Forelimb muscle (tissue), 1 donor: ENCODE measurements at regions not wholly inside any gene's neighbourhood (a gene's known extent, or its start where the extent isn't known, plus 50 kb on each side); places are given as distances from the start of the nearest gene placed in this dataset.
"Not testable (repeated sequence)": the region's sequence is repeated elsewhere in the genome, so short reads cannot be mapped to it uniquely, and the experiment has no call there.

Source experiments
- DNase-seq: peaks from one replicate; pipeline ENCODE4 v3.0.0-alpha.2; 2013; ENCODE audit warnings: low read depth

DNA sequence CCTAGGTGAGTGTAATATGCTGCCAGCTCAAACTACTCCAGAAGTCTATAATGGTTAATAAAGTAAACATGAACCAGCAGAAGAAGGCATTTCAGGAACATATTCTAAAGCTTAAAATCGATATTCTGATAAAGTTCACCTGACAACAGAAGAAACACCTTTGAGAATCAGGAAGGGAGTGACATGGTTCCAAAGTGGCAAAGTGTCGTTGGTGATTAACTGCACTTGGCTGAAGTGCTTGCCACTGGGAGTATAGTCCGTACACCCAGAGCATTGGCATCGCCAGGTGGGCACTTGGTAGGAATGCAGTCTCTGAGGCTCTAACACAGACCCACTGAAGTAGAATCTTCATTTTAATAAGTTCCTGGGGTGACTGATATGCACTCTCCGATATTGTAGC lies 76.0 kb upstream of the H2AZ1 start:
- DNase-seq, result no peak

- DNase-seq, result no peak
Measured at GRCh38 chr4:100023800-100024199, 73.7 kb upstream of the H2AZ1 start.

DNA sequence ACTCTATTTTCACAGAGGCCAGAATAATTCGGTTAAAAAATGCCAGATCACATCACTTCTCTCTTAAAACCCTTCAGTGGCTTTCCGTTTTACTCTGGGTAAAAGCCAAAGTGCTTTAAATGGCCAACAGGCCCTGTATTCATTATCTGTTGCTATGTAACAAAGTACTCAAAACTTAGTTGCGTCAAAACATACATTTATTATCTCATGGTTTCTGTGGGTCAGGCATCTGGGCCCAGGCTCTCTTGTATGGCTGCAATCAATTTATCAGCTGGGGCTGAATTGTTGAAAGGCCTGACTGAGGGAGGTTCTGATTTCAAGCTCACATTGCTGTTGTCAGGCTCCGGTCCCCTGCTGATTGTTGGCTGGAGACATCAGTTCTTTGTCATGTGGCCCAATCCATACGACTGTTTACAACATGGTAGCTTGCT lies 72.7 kb upstream of the H2AZ1 start:
- no peak for DNase-seq

- DNase-seq, result no peak
Measured at GRCh38 chr4:100019821-100020220, 69.7 kb upstream of the H2AZ1 start.

DNA sequence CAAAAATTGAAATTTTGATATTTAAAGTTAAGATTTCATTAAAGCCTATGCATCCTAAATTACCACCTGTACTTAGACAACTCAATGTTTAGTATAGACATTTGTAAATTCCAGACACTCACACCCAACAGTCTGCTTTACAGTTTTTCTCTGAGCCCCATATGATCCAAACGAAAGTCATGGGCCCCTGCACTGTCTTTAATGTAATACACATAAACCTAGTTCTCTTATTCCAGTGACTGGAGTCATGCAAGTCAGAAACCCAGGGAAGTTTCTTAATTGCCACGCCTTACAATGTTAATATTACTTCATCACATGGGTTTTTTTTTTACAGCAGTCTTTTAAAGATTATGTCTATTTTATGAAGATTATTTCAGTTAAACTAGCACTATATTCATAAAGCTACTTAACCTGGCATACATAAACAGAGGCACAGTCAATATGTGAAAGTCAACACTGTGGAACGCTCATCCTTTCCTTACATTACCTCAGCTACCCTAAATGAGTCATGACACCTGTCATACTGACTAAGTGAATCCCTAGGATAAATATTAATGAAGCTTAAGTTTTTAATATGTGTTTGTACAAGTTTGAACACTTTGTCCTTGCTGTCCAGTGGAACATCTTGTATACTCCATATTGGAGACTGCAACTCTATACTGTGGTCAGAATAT lies 67.7 kb upstream of the H2AZ1 start:
- DNase-seq, result no peak

DNA sequence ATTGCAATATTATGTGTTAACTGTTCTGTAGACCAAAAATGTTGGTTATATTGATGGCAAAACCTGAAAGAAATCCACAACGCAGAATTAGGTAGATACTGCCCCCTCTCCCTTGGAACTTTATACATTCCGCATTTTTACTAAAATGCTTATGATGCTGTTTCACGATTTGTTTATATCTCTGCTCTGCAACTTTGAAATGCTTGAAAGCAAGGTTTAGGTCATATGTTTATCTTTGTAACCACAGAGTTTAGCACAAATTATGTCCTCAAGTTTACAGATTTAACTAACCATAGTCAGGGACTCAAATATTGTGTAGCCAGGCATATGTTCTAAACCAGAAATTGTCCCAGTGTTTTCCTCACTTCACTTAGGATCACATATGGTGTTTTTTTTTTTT lies 66.1 kb upstream of the H2AZ1 start:
- no peak for DNase-seq

GRCh38 chr4:100014616-100015015 lies 64.5 kb upstream of the H2AZ1 start:
- DNase-seq, result no peak

- no peak for DNase-seq
Measured at GRCh38 chr4:100009490-100009889, 59.4 kb upstream of the H2AZ1 start.

DNA sequence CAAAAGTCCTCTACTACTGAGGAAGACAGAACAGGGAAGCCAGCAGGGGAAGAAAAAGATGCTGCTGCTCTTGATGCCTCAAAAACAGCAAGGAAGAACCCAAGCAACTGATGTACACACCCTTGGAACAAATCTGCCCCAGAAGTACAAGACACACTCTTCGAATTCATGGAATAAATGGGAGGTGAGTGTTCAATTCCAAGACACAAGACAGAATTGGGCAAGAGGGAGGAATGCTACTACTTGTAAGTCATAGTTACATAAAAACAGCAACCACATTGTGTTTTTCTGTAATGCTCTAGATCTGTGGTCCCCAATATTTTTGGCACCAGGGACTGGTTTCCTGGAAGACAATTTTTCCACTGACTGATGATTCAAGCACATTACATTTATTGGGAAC lies 58.0 kb upstream of the H2AZ1 start:
- no peak for DNase-seq

- DNase-seq, result not testable (repeated sequence)
Measured at GRCh38 chr4:100006161-100006560, 56.1 kb upstream of the H2AZ1 start.
